SK-N-SH (cell line): ENCODE measurements at regions not wholly inside any gene's neighbourhood (a gene's known extent, or its start where the extent isn't known, plus 50 kb on each side); places are given as distances from the start of the nearest gene placed in this dataset.

Source experiments
- CTCF ChIP-seq: fragments of 200-600 bp; sonication (generic); IDR thresholded peaks from 2 replicates; pipeline ENCODE4 v1.6.1; 2017; ENCODE audit warnings: antibody characterized with exemption, mild to moderate bottlenecking, moderate library complexity
- GATA2 ChIP-seq: sonication (generic); formaldehyde crosslinking; IDR thresholded peaks from 2 replicates; pipeline ENCODE4 v1.5.0; 2020; ENCODE audit warnings: mild to moderate bottlenecking, missing genetic modification reagents
- JUND ChIP-seq: IDR thresholded peaks from 2 replicates; pipeline ENCODE4 v1.4.0; 2012
- TF ChIP-seq, protein P1 (sequence below): IDR thresholded peaks from 2 replicates; pipeline ENCODE4 v1.6.1; 2012; ENCODE audit warnings: mild to moderate bottlenecking, low read depth, low read length, moderate library complexity

GRCh38 chr5:138676556-138677193 is 76.5 kb upstream of the CTNNA1 start:
- TF ChIP-seq JUND = no peak
- no peak for TF ChIP-seq GATA2
- TF ChIP-seq, protein P1, sequence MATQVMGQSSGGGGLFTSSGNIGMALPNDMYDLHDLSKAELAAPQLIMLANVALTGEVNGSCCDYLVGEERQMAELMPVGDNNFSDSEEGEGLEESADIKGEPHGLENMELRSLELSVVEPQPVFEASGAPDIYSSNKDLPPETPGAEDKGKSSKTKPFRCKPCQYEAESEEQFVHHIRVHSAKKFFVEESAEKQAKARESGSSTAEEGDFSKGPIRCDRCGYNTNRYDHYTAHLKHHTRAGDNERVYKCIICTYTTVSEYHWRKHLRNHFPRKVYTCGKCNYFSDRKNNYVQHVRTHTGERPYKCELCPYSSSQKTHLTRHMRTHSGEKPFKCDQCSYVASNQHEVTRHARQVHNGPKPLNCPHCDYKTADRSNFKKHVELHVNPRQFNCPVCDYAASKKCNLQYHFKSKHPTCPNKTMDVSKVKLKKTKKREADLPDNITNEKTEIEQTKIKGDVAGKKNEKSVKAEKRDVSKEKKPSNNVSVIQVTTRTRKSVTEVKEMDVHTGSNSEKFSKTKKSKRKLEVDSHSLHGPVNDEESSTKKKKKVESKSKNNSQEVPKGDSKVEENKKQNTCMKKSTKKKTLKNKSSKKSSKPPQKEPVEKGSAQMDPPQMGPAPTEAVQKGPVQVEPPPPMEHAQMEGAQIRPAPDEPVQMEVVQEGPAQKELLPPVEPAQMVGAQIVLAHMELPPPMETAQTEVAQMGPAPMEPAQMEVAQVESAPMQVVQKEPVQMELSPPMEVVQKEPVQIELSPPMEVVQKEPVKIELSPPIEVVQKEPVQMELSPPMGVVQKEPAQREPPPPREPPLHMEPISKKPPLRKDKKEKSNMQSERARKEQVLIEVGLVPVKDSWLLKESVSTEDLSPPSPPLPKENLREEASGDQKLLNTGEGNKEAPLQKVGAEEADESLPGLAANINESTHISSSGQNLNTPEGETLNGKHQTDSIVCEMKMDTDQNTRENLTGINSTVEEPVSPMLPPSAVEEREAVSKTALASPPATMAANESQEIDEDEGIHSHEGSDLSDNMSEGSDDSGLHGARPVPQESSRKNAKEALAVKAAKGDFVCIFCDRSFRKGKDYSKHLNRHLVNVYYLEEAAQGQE = no peak
- no peak for TF ChIP-seq CTCF
